Stomach smooth muscle (tissue), 2 donors: ENCODE measurements at regions not wholly inside any gene's neighbourhood (a gene's known extent, or its start where the extent isn't known, plus 50 kb on each side); places are given as distances from the start of the nearest gene placed in this dataset.
"Not testable (repeated sequence)": the region's sequence is repeated elsewhere in the genome, so short reads cannot be mapped to it uniquely, and the experiment has no call there.

Experiments used
- H3K27ac ChIP-seq: one replicate; pipeline ENCODE4 v1.7.0; 2013; ENCODE audit warnings: mild to moderate bottlenecking, low read length, inconsistent platforms
- H3K27me3 ChIP-seq, 2 donors: one replicate each; pipeline ENCODE4 v1.7.0; 2013; ENCODE audit warnings: low read length in 2 of 2; ENCODE audit not compliant: insufficient read depth in 2 of 2, control insufficient read depth in 1 of 2
- H3K36me3 ChIP-seq, 2 donors: one replicate each; pipeline ENCODE4 v1.7.0; 2013; ENCODE audit warnings: low read length in 2 of 2; ENCODE audit not compliant: control insufficient read depth in 2 of 2, insufficient read depth in 2 of 2
- H3K4me1 ChIP-seq: one replicate; pipeline ENCODE4 v1.7.0; 2013; ENCODE audit warnings: low read length; ENCODE audit not compliant: control insufficient read depth, insufficient read depth
- H3K4me3 ChIP-seq, 2 donors: one replicate each; pipeline ENCODE4 v1.7.0; 2013; ENCODE audit warnings: low read length in 2 of 2
- H3K9ac ChIP-seq, 2 donors: one replicate each; pipeline ENCODE4 v1.7.0; 2013; ENCODE audit warnings: low read length in 2 of 2, mild to moderate bottlenecking in 1 of 2
- H3K9me3 ChIP-seq, 2 donors: one replicate each; pipeline ENCODE4 v1.7.0; 2013; ENCODE audit warnings: low read length in 2 of 2; ENCODE audit not compliant: control insufficient read depth in 2 of 2
- donor health status: healthy.
- donor health status: Pancreatic carcinoma.

DNA sequence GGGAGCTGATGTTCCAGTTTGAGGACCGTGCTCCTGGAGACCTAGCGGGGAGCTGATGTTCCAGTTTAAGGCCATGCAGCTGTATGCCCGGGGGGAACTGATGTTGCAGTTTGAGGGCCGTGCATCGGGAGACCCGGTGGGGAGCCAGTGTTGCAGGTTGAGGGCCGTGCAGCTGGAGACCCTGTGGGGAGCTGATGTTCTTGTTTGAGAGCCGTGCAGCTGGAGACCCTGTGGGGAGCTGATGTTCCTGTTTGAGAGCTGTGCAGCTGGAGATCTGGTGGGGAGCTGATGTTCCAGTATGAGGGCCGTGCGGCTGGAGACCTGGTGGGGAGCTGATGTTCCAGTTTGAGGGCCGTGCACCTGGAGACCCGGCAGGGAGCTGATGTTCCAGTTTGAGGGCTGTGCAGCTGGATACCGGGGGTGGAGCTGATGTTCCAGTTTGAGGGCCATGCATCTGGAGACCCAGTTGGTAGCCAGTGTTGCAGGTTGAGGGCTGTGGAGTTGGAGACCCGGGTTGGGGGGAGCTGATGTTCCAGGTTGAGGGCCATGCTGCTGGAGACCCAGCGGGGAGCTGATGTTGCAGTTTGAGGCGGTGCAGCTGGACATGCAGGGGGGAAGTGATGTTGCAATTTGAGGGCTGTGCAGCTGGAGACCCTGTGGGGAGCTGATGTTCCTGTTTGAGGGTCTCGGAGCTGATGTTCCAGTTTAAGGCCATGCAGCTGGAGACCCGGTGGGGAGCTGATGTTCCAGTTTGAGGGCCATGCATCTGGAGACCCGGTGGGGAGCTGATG lies 64.4 kb upstream of the APOD start:
- not testable (repeated sequence) for H3K27me3 ChIP-seq, H3K36me3 ChIP-seq, H3K9me3 ChIP-seq, H3K4me1 ChIP-seq, H3K4me3 ChIP-seq, H3K27ac ChIP-seq, H3K9ac ChIP-seq

DNA sequence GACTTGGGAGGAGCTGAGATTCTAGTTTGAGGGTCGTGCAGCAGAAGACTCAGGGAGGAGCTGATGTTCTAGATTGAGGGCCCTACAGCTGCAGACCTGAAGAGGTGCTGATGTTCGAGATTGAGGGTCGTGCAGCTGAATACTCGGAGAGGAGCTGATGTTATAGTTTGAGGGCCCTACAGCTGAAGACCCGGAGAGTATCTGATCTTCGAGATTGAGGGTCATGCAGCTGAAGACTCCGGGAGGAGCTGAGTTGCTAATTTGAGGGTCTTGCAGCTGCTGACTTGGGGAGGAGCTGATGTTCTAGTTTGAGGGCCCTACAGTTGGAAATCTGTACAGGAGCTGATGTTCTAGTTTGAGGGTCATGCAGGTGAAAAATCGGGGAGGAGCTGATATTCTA lies 62.1 kb upstream of the APOD start:
- not testable (repeated sequence) for H3K9me3 ChIP-seq, H3K27me3 ChIP-seq, H3K27ac ChIP-seq, H3K4me1 ChIP-seq, H3K36me3 ChIP-seq, H3K9ac ChIP-seq, H3K4me3 ChIP-seq

DNA sequence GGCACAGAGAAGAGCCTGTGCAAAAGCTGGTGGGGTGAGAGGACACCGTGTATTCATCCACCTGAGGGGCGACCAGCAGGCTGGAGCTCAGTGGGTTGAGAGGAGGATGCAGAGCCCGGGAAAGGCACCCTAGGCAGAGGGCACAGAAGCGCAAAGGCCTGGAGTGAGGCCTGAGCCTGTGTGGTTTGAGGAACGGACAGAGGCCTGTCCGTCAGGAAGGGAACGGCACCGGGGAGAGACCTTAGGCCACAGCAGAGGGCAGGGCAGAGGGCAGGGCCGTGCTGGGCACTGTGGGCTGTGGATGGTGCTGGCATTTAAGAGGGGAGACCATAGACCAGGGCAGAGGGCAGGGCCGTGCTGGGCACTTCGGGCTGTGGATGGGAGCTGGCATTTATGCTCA lies 59.5 kb upstream of the APOD start:
- not testable (repeated sequence) for H3K4me3 ChIP-seq, H3K9me3 ChIP-seq, H3K27me3 ChIP-seq, H3K36me3 ChIP-seq, H3K9ac ChIP-seq, H3K27ac ChIP-seq, H3K4me1 ChIP-seq

DNA sequence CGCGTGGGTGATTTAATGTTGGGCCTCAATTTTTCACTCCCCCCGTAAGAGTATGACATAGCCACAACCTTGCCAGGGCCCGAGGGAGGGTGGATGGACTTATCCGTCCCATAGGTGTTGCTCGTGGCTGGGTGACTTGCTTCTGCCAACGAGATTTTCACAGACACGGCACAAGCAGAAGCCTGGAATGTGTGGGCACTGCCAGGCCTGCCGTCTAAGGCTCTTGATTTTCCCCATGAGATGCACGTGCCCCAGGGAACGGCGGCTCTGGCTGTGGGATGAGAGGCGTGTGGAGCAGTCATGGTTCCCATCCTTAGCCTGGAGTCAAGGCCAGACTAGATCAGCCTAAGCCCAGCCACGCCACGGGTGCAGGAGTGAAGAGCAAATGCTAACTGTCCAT lies 58.6 kb upstream of the APOD start:
- H3K36me3 ChIP-seq, H3K4me3 ChIP-seq, H3K27me3 ChIP-seq, H3K27ac ChIP-seq, H3K9ac ChIP-seq, H3K4me1 ChIP-seq, H3K9me3 ChIP-seq: not testable (repeated sequence)

DNA sequence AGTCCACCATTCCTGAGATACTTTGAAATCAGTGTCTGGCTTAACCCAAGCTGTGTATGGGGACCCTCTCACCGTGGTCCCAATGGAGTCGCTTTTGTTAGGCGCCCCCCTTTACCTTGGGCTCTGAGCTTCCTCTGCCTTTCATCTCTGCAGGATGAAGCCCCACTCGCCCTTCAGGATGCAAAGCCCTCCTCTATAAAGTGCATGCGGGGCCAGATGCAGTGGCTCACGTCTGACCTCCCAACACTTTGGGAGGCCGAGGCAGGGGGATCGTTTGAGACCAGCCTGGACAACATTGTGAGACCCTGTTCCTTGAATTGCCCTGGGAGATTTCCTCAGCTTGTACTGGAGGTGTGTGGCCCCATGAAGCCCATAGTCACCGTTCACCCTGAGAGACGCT lies 54.7 kb upstream of the APOD start:
- H3K9ac ChIP-seq, H3K9me3 ChIP-seq, H3K36me3 ChIP-seq, H3K27ac ChIP-seq, H3K27me3 ChIP-seq, H3K4me3 ChIP-seq, H3K4me1 ChIP-seq: not testable (repeated sequence)

DNA sequence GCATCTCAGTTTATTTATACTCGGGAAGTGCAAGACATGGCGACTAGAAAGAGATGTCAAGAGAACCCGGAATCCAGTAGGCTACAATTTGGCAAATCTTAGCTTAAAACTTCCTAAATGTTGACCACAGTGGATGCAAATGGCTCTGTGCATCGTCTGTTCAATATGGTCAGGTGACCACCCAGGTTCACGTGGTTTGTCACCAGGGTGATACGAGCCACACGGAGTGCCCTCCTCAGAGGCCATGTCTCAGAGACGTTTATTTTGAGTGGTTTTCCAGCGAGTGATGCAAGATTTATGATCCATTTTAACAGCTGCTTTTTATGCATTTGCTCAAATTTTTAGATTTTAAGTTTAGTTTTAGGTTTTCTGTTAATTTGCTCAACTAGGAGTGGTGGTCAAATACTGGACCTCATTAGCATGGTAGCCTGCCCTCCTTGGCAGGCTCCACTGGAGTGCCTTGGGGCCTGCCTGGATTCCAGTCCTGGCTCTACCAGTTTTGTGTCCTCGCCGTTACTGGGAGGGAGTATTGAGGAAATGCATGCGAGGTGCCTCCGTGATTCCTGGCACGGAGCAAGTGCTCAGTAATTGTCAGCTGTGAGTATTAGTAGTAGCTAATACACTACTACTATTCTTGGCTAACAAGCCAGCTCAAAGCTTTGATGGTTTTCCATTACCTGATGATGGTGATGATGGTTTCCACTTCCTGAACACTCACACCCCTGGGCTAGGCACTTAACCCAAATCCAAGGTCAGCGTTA lies 53.9 kb upstream of the APOD start:
- H3K9ac ChIP-seq, H3K9me3 ChIP-seq, H3K27ac ChIP-seq, H3K36me3 ChIP-seq, H3K27me3 ChIP-seq, H3K4me1 ChIP-seq, H3K4me3 ChIP-seq: not testable (repeated sequence)

DNA sequence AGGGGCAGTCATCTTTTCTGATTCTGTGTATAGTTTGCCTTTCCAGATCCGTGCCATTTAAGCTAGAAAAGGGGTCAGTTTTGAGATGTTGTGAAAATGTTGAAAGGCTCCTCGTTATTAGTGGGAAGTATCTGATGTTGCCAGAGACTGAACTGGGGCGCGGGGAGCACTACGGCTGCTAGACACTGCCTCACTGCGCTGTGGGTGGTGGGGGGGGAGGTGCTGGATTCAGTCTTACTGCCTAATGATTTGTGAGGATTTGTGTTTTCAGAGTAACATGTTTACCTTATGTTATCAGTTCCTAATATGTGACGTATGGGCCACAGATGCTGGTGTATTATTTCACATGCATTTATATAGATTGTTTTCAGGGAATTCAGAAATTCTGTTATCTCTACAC lies 53.3 kb upstream of the APOD start:
- not testable (repeated sequence) for H3K27me3 ChIP-seq, H3K4me1 ChIP-seq, H3K4me3 ChIP-seq, H3K9ac ChIP-seq, H3K36me3 ChIP-seq, H3K9me3 ChIP-seq, H3K27ac ChIP-seq

DNA sequence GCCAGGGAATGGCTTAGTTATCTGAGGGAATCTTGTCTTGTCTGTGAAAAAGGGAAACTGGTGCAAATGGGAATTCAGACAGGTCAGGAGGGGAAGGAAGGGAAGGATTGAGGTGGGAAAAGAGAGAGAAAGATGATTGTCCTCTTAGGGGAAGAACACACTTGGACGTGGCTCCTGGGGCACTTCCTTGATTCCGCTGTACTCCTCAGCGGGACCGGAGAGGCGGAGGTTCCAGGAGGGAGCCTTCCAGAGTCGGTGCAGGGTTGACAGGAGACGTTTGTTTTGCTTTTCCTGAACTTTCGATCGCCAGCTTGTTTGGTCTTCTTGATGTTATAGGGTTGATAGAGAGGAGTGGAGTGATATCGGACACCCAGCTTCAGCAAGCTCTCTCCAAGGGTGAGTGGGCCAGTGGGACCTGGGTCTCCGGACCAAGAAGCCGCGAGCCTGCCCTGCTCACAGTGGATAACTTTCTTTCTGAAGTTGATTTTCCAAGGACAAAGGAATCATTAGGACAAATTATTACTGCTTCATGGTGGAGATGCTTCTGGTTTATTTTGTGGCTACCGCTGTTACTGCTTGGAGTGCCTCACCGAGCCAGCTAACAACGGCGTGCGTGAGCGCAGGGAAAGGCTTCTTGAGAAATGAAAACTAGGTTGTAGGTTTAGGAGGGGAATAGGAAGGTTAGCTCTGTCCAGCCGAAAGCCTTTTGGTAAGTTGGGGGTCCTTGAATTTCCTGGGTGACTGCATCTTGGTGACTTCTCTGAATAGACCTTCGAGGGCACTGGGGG lies 52.4 kb upstream of the APOD start:
- H3K9ac ChIP-seq, H3K4me3 ChIP-seq, H3K27ac ChIP-seq, H3K27me3 ChIP-seq, H3K9me3 ChIP-seq, H3K4me1 ChIP-seq, H3K36me3 ChIP-seq: not testable (repeated sequence)

DNA sequence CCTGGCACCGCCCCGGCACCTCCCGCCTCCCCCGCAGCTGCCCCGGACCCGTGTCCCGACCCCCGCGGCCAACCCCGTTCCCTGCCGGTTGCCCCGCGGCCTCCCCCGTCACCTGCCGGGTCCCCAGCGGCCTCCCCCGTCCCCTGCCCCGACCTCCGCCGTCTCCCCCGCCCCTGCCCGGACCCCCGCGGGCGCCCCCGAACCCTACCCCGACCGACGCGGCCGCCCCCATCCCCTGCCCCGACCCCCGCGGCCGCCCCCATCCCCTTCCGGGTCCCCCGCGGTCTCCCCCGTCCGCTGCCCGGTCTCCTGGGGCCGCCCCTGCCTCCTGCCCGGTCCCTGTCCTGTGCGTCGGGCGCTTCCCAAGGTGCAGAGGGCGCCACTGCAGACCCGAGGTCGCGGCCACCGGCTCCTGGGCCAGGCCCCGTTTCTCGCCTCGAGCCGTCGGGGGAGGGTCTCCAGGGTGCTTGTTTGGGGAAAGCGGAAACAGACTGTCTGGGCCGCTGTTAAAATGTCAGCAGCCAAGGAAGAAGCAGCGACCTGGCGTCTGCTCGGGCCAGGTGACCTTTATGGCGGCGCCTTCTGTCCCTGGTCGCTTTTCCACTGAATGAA lies 51.6 kb upstream of the APOD start:
- H3K4me1 ChIP-seq, H3K27me3 ChIP-seq, H3K9ac ChIP-seq, H3K27ac ChIP-seq, H3K4me3 ChIP-seq, H3K36me3 ChIP-seq, H3K9me3 ChIP-seq: not testable (repeated sequence)

DNA sequence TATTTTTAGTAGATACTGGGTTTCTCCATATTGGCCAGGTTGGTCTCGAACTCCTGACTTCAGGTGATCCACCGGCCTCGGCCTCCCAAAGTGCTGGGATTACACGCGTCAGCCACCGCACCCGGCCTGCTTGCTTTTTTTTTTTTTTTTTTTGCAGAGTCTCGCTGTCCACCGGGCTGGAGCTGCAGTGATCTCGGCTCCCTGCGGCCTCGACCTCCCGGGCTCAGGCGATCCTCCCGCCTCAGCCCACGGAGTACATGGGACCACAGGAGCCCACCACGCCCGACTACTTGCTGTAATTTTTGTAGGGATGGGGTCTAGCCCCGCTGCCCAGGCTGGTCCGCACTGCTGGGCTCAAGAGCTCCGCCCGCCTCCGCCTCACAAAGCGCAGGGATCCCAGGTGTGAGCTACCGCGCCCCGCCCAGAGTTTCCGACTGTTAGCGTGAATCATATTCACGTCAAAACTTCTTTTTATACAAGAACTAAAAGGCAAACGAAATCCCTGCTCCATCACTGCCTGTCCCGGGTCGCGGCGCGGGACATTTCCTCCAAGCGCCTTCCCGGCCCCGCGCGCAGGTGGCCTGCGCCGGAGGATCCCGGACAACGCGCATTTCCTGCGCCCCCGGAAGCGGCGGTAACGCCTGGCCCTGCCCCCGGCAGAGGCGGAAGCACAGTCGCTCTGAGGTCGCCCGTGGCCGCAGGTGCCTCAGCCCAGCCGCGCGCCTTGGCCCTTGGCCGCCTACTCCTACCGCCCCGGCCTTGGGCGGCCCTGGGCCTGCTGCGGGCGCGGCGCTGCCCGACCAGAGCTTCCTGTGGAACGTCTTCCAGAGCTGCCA lies 50.9 kb upstream of the APOD start:
- not testable (repeated sequence) for H3K9me3 ChIP-seq, H3K9ac ChIP-seq, H3K27me3 ChIP-seq, H3K4me1 ChIP-seq, H3K27ac ChIP-seq, H3K36me3 ChIP-seq
- H3K4me3 ChIP-seq: peak overlapping the region in 1 of 2 donors; percentile 68
